ENCODE measurements at regions not wholly inside any gene's neighbourhood (a gene's known extent, or its start where the extent isn't known, plus 50 kb on each side); places are given as distances from the start of the nearest gene placed in this dataset.

- Histone ChIP-seq H3K9me3 (no peaks in the 10 kb centered on the region), H3K36me3 (no peaks in the 10 kb centered on the region), H3K27ac (no peak overlapping the region), H3K27me3 (no peaks in the 10 kb centered on the region), H3K4me1 (no peaks in the 10 kb centered on the region), H3K4me3 (no peak overlapping the region)
- 89% methylated on average over 2 of the region's 2 CpGs for WGBS
- TF ChIP-seq CTCF (IDR thresholded peaks at IDR 0.05), result no peak
- TF ChIP-seq POLR2AphosphoS5 (IDR thresholded peaks at IDR 0.05), result no peak
- no peak for TF ChIP-seq EP300 (IDR thresholded peaks at IDR 0.05)
- no peak for TF ChIP-seq POLR2A (IDR thresholded peaks at IDR 0.05)
- DNase-seq (ENCODE audit: low spot score in 2 of 2), result no peak
Measured at GRCh38 chr2:82481207-82481606, 1977.9 kb downstream of the SUCLG1 start.

- no peaks in the 10 kb centered on the region for H3K4me1 ChIP-seq
- DNase-seq (ENCODE audit: low spot score in 2 of 2), result no peak
- 80% methylated on average over 2 of the region's 2 CpGs for WGBS
- H3K4me3 ChIP-seq, result no peak overlapping the region
- TF ChIP-seq CTCF (IDR thresholded peaks at IDR 0.05), result no peak
- no peak for TF ChIP-seq POLR2AphosphoS5 (IDR thresholded peaks at IDR 0.05)
- no peak for TF ChIP-seq POLR2A (IDR thresholded peaks at IDR 0.05)
- TF ChIP-seq EP300 (IDR thresholded peaks at IDR 0.05), result no peak
- no peak overlapping the region for H3K27ac ChIP-seq
- no peaks in the 10 kb centered on the region for H3K36me3 ChIP-seq
- H3K9me3 ChIP-seq, result no peaks in the 10 kb centered on the region
- no peaks in the 10 kb centered on the region for H3K27me3 ChIP-seq
Measured at GRCh38 chr2:82478641-82479040, 1980.4 kb downstream of the SUCLG1 start.

GRCh38 chr2:82476094-82476493 lies 1983.0 kb downstream of the SUCLG1 start:
- Histone ChIP-seq H3K27me3 (no peaks in the 10 kb centered on the region), H3K27ac (no peak overlapping the region), H3K4me1 (no peaks in the 10 kb centered on the region), H3K36me3 (no peaks in the 10 kb centered on the region), H3K9me3 (no peaks in the 10 kb centered on the region), H3K4me3 (no peak overlapping the region)
- DNase-seq (ENCODE audit: low spot score in 2 of 2), result no peak
- TF ChIP-seq EP300 (IDR thresholded peaks at IDR 0.05) (no peak), POLR2A (IDR thresholded peaks at IDR 0.05) (no peak), CTCF (IDR thresholded peaks at IDR 0.05) (no peak), POLR2AphosphoS5 (IDR thresholded peaks at IDR 0.05) (no peak)
- WGBS, result 90% methylated on average over 1 of the region's 1 CpG

GRCh38 chr2:82428251-82428650 lies 2030.8 kb downstream of the SUCLG1 start:
- 69% methylated on average over 2 of the region's 2 CpGs for WGBS
- no peaks in the 10 kb centered on the region for H3K27me3 ChIP-seq
- no peaks in the 10 kb centered on the region for H3K36me3 ChIP-seq

GRCh38 chr2:82412021-82412420 lies 2047.1 kb downstream of the SUCLG1 start:
- H3K27ac ChIP-seq, result no peak overlapping the region
- WGBS, result 79% methylated on average over 3 of the region's 3 CpGs
- no peak for DNase-seq (ENCODE audit: low spot score in 2 of 2)

More at GRCh38 chr2:82428251-82428650, 2030.8 kb downstream of the SUCLG1 start:
- no peak for TF ChIP-seq POLR2AphosphoS5 (IDR thresholded peaks at IDR 0.05)
- no peak for TF ChIP-seq EP300 (IDR thresholded peaks at IDR 0.05)
- no peak for TF ChIP-seq POLR2A (IDR thresholded peaks at IDR 0.05)
- no peak for TF ChIP-seq CTCF (IDR thresholded peaks at IDR 0.05)
- H3K4me1 ChIP-seq, result no peaks in the 10 kb centered on the region
- no peaks in the 10 kb centered on the region for H3K9me3 ChIP-seq
- H3K4me3 ChIP-seq, result no peak overlapping the region
- H3K27ac ChIP-seq, result no peak overlapping the region
- no peak for DNase-seq (ENCODE audit: low spot score in 2 of 2)

More at GRCh38 chr2:82412021-82412420, 2047.1 kb downstream of the SUCLG1 start:
- Histone ChIP-seq H3K4me3 (no peak overlapping the region), H3K36me3 (no peaks in the 10 kb centered on the region), H3K27me3 (no peaks in the 10 kb centered on the region), H3K4me1 (no peaks in the 10 kb centered on the region), H3K9me3 (no peaks in the 10 kb centered on the region)
- TF ChIP-seq POLR2AphosphoS5 (IDR thresholded peaks at IDR 0.05), result no peak
- TF ChIP-seq POLR2A (IDR thresholded peaks at IDR 0.05), result no peak
- no peak for TF ChIP-seq EP300 (IDR thresholded peaks at IDR 0.05)
- no peak for TF ChIP-seq CTCF (IDR thresholded peaks at IDR 0.05)
